Suprapubic skin (tissue), 4 donors: ENCODE measurements at regions not wholly inside any gene's neighbourhood (a gene's known extent, or its start where the extent isn't known, plus 50 kb on each side); places are given as distances from the start of the nearest gene placed in this dataset.
"Not testable (repeated sequence)": the region's sequence is repeated elsewhere in the genome, so short reads cannot be mapped to it uniquely, and the experiment has no call there.

Experiments used
- DNase-seq, 2 donors: peaks; one replicate each; pipeline ENCODE4 v3.0.0-alpha.2; 2019; ENCODE audit warnings: low spot score in 2 of 2
- H3K27ac ChIP-seq: fragments of 200-600 bp; sonication (generic); one replicate; pipeline ENCODE4 v1.5.1; 2019
- H3K27me3 ChIP-seq: fragments of 200-600 bp; sonication (generic); one replicate; pipeline ENCODE4 v1.5.1; 2019
- H3K36me3 ChIP-seq: fragments of 200-600 bp; sonication (generic); one replicate; pipeline ENCODE4 v1.5.1; 2019
- H3K4me1 ChIP-seq: fragments of 200-600 bp; sonication (generic); one replicate; pipeline ENCODE4 v1.5.1; 2019
- H3K4me3 ChIP-seq: fragments of 200-600 bp; sonication (generic); one replicate; pipeline ENCODE4 v1.5.1; 2019; ENCODE audit warnings: mild to moderate bottlenecking
- H3K9me3 ChIP-seq: fragments of 200-600 bp; sonication (generic); one replicate; pipeline ENCODE4 v1.5.1; 2019
- CTCF ChIP-seq, 2 donors: fragments of 200-600 bp in 1 of 2; fragments of 450-650 bp in 1 of 2; sonication (generic) in 1 of 2; IDR thresholded peaks; one replicate each; pipeline ENCODE4 v1.5.1; 2016 to 2019; ENCODE audit warnings: antibody characterized with exemption in 2 of 2, mild to moderate bottlenecking in 1 of 2, moderate library complexity in 1 of 2
- EP300 ChIP-seq: sonication (generic); formaldehyde crosslinking; IDR thresholded peaks from one replicate; pipeline ENCODE4 v1.6.1; 2017; ENCODE audit warnings: antibody characterized with exemption
- POLR2A ChIP-seq, 2 donors: fragments of 450-650 bp; IDR thresholded peaks; one replicate each; pipeline ENCODE4 v1.6.1; 2017; ENCODE audit warnings: antibody characterized with exemption in 2 of 2, mild to moderate bottlenecking in 2 of 2, moderate library complexity in 2 of 2
- POLR2AphosphoS5 ChIP-seq, 3 donors: sonication (generic); formaldehyde crosslinking; IDR thresholded peaks; one replicate each; pipeline ENCODE4 v1.6.1; 2017; ENCODE audit warnings: antibody characterized with exemption in 3 of 3
- WGBS: methylation state at CpG from one replicate; pipeline ENCODE4 v1.1.5; 2018; 5-methylcytosine and 5-hydroxymethylcytosine counted together

- TF ChIP-seq POLR2A (IDR thresholded peaks at IDR 0.05) (no peak), EP300 (no peak), CTCF (IDR thresholded peaks at IDR 0.05) (no peak), POLR2AphosphoS5 (IDR thresholded peaks at IDR 0.05) (no peak)
- Histone ChIP-seq H3K4me1 (no peaks in the 10 kb centered on the region), H3K27me3 (no peaks in the 10 kb centered on the region), H3K9me3 (no peaks in the 10 kb centered on the region), H3K4me3 (no peak overlapping the region), H3K27ac (no peak overlapping the region), H3K36me3 (no peaks in the 10 kb centered on the region)
- DNase-seq, result no peak
- 59% methylated on average over 3 of the region's 3 CpGs for WGBS
These were observed 79.0 kb upstream of the EDA2R start for GRCh38 chrX:66717926-66718325.

GRCh38 chrX:66698273-66699204 is 59.7 kb upstream of the EDA2R start:
- TF ChIP-seq POLR2A (IDR thresholded peaks at IDR 0.05) (no peak), POLR2AphosphoS5 (IDR thresholded peaks at IDR 0.05) (no peak), CTCF (IDR thresholded peaks at IDR 0.05) (no peak), EP300 (no peak)
- no peak for DNase-seq
- WGBS, result 25% methylated on average over 1 of the region's 1 CpG
- Histone ChIP-seq H3K4me1 (no peaks in the 10 kb centered on the region), H3K4me3 (no peak overlapping the region), H3K27me3 (no peaks in the 10 kb centered on the region), H3K9me3 (peaks cover 6% of the 10 kb centered on the region), H3K27ac (no peak overlapping the region), H3K36me3 (no peaks in the 10 kb centered on the region)

- not testable (repeated sequence) for H3K4me3 ChIP-seq, H3K4me1 ChIP-seq, H3K9me3 ChIP-seq, H3K36me3 ChIP-seq, DNase-seq, H3K27ac ChIP-seq, H3K27me3 ChIP-seq
- 92% methylated on average over 6 of the region's 8 CpGs for WGBS
These were observed 53.6 kb upstream of the EDA2R start for GRCh38 chrX:66692512-66692911.
